ENCODE measurements at regions not wholly inside any gene's neighbourhood (a gene's known extent, or its start where the extent isn't known, plus 50 kb on each side); places are given as distances from the start of the nearest gene placed in this dataset.

- TF ChIP-seq JUNB (IDR thresholded peaks at IDR 0.05) (no peak), E2F8 (IDR thresholded peaks at IDR 0.05; ENCODE audit: low read depth, partially characterized antibody) (no peak)
Observed at GRCh38 chr2:18384242-18384641, 176.2 kb downstream of the RDH14 start.
